SK-N-SH treated with all-trans-retinoic acid at 6 μM for 48 hours (cell line): ENCODE measurements at regions not wholly inside any gene's neighbourhood (a gene's known extent, or its start where the extent isn't known, plus 50 kb on each side); places are given as distances from the start of the nearest gene placed in this dataset.

Experiments used
- ARNTL ChIP-seq: fragments of 450-650 bp; formaldehyde crosslinking; IDR thresholded peaks from 2 replicates; pipeline ENCODE4 v1.5.0; 2020; ENCODE audit warnings: low read depth, mild to moderate bottlenecking, moderate library complexity, borderline replicate concordance
- ESRRG ChIP-seq: fragments of 250-450 bp; sonication (Bioruptor Pico); IDR thresholded peaks from 2 replicates; pipeline ENCODE4 v1.6.1; 2021; ENCODE audit warnings: mild to moderate bottlenecking
- PPARA ChIP-seq: fragments of 250-450 bp; sonication (Bioruptor Pico); IDR thresholded peaks from 2 replicates; pipeline ENCODE4 v1.5.0; 2020; ENCODE audit warnings: mild to moderate bottlenecking, borderline replicate concordance
- TCF4 ChIP-seq: fragments of 250-450 bp; sonication (Bioruptor Pico); IDR thresholded peaks from 2 replicates; pipeline ENCODE4 v1.8.0; 2021; ENCODE audit warnings: mild to moderate bottlenecking, moderate library complexity, borderline replicate concordance
- TOX ChIP-seq: fragments of 250-450 bp; sonication (Bioruptor Pico); IDR thresholded peaks from 2 replicates; pipeline ENCODE4 v1.8.0; 2021; ENCODE audit warnings: mild to moderate bottlenecking, moderate library complexity, borderline replicate concordance
- ZC3H10 ChIP-seq: fragments of 250-450 bp; sonication (Bioruptor Pico); IDR thresholded peaks from 2 replicates; pipeline ENCODE4 v1.5.1; 2021; ENCODE audit warnings: mild to moderate bottlenecking, moderate library complexity
- ZFP3 ChIP-seq: fragments of 250-450 bp; sonication (Bioruptor Pico); IDR thresholded peaks from 2 replicates; pipeline ENCODE4 v1.5.0; 2020; ENCODE audit warnings: mild to moderate bottlenecking, moderate library complexity
- ZFP30 ChIP-seq: fragments of 450-650 bp; formaldehyde crosslinking; IDR thresholded peaks from 2 replicates; pipeline ENCODE4 v1.5.0; 2022; ENCODE audit warnings: mild to moderate bottlenecking, moderate library complexity
- ZNF8 ChIP-seq: fragments of 450-650 bp; formaldehyde crosslinking; IDR thresholded peaks from 2 replicates; pipeline ENCODE4 v1.5.0; 2020; ENCODE audit warnings: mild to moderate bottlenecking, moderate library complexity

GRCh38 chr10:78215645-78216044 is 182.0 kb downstream of the RPS24 start:
- no peak for TF ChIP-seq ZFP3 (CRISPR knock-in tag)
- TF ChIP-seq TOX, result no peak
- TF ChIP-seq ZC3H10 (CRISPR knock-in tag), result no peak
- no peak for TF ChIP-seq ZFP30
- no peak for TF ChIP-seq ESRRG (CRISPR knock-in tag)
- TF ChIP-seq ARNTL (CRISPR knock-in tag), result no peak
- TF ChIP-seq PPARA (CRISPR knock-in tag), result no peak
- TF ChIP-seq TCF4 (CRISPR knock-in tag), result no peak
- TF ChIP-seq ZNF8 (CRISPR knock-in tag), result no peak
